Limb (tissue), 2 donors: ENCODE measurements at regions not wholly inside any gene's neighbourhood (a gene's known extent, or its start where the extent isn't known, plus 50 kb on each side); places are given as distances from the start of the nearest gene placed in this dataset.
"Not testable (repeated sequence)": the region's sequence is repeated elsewhere in the genome, so short reads cannot be mapped to it uniquely, and the experiment has no call there.

Source experiments
- DNase-seq, 2 donors: peaks; one replicate each; pipeline ENCODE4 v3.0.0-alpha.2; 2016; ENCODE audit errors: extremely low spot score in 2 of 2

- no peak for DNase-seq
These were observed 305.1 kb downstream of the NPHP4 start for GRCh38 chr1:5686925-5687706.

- DNase-seq, result no peak
These were observed 306.0 kb downstream of the NPHP4 start for GRCh38 chr1:5686195-5686594.

- no peak for DNase-seq
These were observed 306.7 kb downstream of the NPHP4 start for GRCh38 chr1:5685446-5686040.

GRCh38 chr1:5684791-5685190 is 307.4 kb downstream of the NPHP4 start:
- DNase-seq, result no peak

- no peak for DNase-seq
These were observed 308.8 kb downstream of the NPHP4 start for GRCh38 chr1:5683446-5683845.

- peak in 1 of 2 donors; percentile 15 for DNase-seq
These were observed 309.5 kb downstream of the NPHP4 start for GRCh38 chr1:5682626-5683225.

- no peak for DNase-seq
These were observed 310.6 kb downstream of the NPHP4 start for GRCh38 chr1:5681654-5682053.

GRCh38 chr1:5680600-5680999 is 311.6 kb downstream of the NPHP4 start:
- no peak for DNase-seq

- no peak for DNase-seq
These were observed 313.5 kb downstream of the NPHP4 start for GRCh38 chr1:5678759-5679158.

- DNase-seq, result not testable (repeated sequence)
These were observed 319.9 kb downstream of the NPHP4 start for GRCh38 chr1:5672355-5672754.

- DNase-seq, result peak in 1 of 2 donors; percentile 18
These were observed 321.5 kb downstream of the NPHP4 start for GRCh38 chr1:5670590-5671350.

- no peak for DNase-seq
These were observed 324.5 kb downstream of the NPHP4 start for GRCh38 chr1:5667513-5668325.

- DNase-seq, result no peak
These were observed 327.0 kb downstream of the NPHP4 start for GRCh38 chr1:5664906-5665875.

GRCh38 chr1:5664081-5664768 is 328.0 kb downstream of the NPHP4 start:
- DNase-seq, result no peak

- no peak for DNase-seq
These were observed 329.5 kb downstream of the NPHP4 start for GRCh38 chr1:5662744-5663126.

GRCh38 chr1:5662086-5662743 is 330.0 kb downstream of the NPHP4 start:
- DNase-seq, result no peak

- no peak for DNase-seq
These were observed 330.8 kb downstream of the NPHP4 start for GRCh38 chr1:5661196-5662085.
